CD4-positive, alpha-beta T cell treated with Interleukin-6 for 4 hours (primary cell): ENCODE measurements at regions not wholly inside any gene's neighbourhood (a gene's known extent, or its start where the extent isn't known, plus 50 kb on each side); places are given as distances from the start of the nearest gene placed in this dataset.
"Not testable (repeated sequence)": the region's sequence is repeated elsewhere in the genome, so short reads cannot be mapped to it uniquely, and the experiment has no call there.

Experiments
- DNase-seq: peaks from one replicate; pipeline ENCODE4 v3.0.0-alpha.2; 2020; ENCODE audit warnings: mixed read lengths

DNA sequence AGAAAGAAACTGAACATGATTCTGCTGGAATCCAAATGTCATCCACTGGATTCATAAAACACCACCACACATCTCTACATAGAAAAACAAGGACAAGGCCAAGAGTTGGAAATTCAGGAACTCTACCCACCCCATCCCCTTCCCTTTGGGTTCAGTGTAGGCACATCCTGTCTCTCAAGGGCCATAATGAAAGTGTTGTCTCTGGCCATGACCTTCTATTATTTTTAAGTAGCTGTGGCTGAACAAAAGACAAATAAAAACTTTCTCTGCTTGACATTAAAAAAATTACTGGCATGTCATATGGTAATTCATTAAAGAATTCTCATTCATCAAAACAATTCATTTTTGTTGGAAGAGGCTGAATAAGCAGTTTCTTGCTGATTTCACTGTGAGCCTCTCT, 54.9 kb upstream of the ZBTB18 start:
- DNase-seq, result no peak

DNA sequence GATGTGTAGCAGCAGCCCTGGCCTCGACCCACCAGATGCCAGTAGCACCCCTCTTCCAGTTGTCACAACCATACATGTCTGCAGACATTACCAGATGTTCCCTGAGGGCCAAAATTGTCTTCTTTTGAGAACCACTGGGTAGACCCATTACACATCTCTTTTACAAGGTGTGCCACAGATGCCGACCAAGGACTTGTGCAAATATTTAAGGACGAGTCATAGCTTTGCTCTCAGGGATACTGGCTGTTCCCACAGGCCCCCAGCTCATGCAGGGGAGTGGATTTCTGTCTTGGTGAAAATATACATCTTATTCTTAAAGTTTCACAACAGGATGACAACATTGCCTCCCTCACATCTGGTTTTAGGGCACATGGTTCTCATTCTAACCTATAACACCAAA, 59.4 kb upstream of the ZBTB18 start:
- no peak for DNase-seq

DNA sequence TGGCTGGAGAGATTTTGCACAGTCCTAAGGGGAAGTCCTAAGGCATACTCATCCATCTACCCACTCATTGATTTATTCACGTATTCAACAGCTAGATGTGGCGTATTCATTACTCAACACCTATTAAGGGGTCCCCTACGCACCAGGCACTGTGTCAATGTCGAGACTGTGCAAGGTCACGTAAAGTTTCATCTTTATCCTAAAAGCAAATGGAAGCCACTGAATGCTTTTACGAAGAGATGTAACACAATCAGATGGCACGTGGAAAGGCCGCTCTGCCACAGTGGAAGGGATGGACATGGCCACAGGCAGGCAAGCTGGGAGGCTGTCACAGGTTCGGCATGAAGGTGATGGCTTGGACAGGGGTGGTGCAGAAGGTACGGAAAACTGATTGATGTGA, 66.3 kb upstream of the ZBTB18 start:
- no peak for DNase-seq

DNA sequence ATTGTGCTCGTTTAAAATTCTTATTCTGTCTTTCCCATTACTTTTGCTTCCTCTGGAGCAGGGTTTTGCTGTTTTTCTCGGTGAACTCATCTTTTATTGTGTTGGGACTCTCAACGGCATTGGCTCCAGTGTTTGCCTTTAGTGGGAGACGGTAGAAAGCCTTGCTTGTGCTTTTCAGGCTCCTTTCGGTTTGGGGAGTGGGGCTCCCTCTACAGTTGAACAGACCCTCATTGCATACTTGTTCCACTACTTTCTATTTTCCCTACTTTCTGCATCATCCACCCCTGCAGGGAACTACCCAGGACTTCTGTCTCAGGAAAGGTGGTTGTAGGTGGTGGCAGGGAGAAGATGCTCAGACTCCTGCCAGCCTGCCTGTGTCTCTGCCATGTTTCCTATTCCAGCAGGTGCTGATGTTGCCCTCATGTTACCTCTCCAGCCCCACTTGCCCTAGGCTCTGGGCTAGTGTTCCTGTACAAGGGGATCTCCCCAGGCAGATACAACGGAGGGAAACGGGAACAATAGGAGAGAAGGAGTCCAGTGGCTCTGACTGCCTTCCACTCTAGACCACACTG, 68.5 kb upstream of the ZBTB18 start:
- DNase-seq, result no peak

DNA sequence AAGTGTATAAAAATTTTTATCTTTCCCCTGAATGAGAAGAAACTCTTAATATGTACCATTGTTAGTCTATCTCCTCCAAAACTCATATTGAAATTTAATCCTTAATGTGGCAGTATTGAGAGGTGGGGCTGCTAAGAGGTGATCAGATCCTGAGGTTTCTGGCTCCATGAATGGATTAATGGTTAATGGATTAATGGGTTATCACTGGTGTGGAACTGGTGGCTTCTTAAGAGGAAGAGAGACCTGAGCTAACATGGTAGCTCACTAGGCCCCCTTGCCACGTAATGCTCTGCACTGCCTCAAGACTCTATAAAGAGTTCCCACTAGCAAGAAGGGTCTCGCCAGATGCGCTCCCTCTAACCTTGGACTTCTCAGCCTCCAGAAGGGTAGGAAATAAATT, 70.6 kb upstream of the ZBTB18 start:
- no peak for DNase-seq

DNA sequence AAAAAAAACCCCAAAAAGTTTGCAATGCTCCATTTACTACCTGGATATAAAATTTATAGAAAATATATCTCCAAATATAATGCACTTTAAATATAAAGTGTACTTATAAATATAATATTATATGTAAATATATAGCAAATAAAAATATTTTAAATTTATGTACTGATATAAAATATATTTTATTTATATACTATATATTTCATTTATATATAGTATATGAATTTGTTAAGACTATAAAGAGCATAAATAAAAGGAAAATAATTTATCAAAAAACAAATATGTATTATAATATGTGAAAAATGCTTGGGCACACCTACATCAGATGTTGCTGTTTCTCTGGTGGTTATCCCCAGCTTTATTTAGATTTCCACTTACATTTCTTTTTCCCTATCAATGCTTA, 71.0 kb upstream of the ZBTB18 start:
- DNase-seq, result no peak

DNA sequence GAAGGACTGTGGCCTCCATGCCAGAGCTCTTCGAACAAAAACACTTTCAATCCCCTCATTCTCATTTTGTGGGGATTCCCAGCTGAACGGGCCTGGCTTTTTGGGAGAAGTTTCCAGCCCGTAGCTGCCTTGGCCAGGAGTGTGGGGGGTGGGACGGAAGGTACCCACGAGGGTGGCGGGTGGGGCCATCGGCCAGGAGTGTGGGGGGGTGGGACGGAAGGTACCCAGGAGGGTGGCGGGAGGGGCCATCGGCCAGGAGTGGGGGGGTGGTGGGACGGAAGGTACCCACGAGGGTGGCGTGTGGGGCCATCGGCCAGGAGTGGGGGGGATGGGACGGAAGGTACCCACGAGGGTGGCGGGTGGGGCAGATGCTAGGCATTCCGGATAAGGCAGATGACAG, 71.7 kb upstream of the ZBTB18 start:
- no peak for DNase-seq

DNA sequence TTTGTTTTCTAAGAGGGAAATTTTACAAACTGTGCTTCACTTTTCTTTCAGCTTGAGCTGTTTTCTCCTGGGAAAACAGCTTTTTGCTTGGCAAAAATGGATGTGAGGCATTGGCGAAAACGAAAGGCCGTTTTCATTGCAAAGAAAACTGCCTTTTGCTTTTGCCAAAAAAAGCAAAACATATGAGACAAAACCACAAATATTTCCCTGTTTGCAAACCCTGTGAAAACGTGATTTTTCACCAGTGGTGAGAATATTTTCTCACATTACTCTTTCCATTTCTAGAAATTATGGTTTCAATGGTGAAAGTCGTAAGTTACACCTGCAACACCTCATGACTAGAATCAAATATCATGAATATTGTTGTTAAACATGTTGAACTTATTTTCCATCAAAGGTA, 74.0 kb upstream of the ZBTB18 start:
- no peak for DNase-seq

DNA sequence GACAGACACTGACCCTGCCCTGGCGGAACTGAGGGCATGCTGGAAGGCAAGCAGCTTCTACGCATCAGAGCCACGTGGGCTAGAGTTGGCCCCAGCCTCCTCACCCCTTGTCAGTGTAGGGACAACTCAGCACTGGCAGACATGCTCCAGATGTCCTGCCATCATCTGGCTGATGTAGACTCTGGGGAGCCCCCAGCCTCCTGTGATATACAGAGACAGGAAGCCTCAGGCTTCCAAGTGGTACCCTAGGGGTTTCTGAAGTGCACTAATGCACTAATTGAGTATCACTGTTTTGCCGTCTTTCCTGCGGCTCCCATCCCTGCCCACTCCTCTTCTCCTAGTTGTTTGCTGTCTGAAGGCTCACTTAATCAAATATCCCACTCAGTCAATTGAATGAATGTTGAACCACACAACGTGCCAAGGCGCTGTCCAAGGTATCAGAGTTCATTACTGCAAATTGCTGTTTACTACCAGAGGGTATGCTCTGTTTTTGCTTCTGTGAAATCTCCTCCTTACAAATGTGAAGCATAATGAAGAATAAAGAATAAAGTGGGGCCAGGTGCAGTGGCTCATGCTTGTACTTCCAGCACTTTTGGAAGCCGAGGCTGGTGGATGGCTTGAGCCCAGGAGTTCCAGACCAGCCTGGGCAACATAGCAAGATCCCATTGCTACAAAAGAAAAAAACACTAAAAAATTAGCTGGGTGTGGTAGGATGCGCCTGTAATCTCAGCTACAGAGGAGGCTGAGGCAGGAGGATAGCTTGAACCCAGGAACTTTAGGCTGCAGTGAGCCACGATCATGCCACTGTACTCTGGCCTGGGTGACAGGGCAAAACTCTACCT, 76.4 kb upstream of the ZBTB18 start:
- DNase-seq, result no peak

DNA sequence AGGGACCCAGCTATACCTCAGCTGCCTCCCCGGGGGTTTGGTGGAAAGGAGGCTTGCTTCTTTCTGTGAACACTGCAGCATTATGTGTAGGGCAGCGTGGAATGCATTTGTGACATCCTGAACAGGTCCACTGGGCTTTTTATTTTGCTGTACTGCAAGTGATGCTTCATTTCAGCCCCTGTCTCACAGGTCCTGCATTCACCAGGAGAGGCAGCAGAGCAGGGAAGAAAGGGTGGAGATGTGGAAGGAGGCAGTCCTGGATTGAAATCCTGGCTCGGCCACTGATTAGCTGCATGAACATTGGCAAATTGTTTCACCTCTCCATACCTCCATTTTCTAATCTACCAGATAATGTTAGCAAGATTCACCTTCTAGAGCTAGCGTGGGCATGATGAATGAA, 77.9 kb upstream of the ZBTB18 start:
- no peak for DNase-seq

DNA sequence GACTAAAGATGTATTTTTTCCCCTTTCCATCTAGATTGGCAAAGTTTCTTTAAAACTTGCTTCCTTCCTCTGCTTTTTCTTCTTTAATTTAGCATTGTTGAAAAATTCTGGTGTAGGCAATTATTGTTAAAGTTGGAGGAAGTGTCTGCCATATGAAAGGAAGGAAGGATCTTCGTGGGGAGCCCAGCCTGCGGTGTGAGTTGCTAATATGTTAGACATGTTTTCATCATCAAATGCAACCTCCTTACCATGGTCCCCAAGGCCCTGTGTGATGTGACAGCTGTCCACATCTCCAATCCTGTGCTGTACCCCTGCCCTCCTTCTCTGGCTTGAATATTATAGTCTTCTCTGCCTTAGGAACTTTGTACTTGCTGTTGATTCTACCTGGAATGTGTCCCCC, 81.0 kb upstream of the ZBTB18 start:
- DNase-seq, result no peak

DNA sequence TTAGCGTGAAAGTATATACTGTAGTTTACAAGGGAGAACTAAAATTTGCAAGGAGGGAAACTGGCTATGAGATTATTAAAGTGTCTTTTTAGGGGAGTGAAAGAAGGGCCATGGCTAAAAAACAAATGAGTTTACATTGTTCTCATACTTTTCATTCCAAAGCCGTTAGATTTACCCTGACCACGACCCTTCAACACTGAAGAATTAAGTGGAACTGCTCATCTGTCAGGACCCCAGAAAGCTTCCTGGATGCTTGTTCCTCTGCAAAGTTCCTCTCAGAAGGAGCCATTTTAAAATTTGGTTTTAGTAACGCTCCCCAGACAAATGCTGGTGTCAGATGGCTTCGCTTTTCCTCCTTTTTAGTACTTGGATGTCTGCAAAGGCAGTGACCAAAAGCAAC, 82.7 kb upstream of the ZBTB18 start:
- DNase-seq, result no peak

DNA sequence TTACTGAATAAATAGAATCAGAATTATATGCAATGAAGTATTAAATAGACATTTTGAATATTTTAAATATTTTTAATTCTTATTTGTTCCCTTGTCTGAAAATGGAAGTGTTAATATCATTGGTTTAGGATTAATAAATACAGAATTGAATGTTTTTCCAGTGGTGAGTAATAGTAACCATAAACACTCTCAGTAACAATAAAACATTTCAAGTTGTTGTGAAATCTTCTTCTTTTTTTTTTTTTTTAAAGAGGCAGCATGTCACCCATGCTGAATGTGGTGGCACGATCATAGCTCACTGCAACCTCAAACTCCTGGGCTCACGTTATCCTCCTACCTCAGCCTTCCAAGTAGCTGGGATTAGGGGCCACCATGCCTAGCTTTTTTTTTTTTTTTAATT, 86.2 kb upstream of the ZBTB18 start:
- DNase-seq, result no peak

DNA sequence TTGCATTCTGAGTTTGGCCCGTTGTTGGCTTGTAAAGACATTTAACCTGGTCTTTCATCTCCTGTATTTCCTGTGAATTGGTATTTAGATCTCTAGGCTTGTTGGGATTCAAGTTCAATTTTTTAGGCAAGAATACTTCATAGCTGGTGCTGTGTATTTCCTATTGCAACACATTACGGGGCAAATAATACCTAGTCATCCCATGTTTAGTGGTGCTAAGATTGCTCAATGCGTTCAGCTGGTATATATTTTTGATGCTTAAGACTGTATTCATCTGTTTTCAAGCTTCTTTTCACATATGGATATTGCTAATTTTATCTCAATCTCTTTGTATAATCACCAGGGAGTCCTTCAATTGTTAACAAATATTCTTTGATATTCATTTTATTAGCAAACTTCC, 87.5 kb upstream of the ZBTB18 start:
- DNase-seq, result no peak

DNA sequence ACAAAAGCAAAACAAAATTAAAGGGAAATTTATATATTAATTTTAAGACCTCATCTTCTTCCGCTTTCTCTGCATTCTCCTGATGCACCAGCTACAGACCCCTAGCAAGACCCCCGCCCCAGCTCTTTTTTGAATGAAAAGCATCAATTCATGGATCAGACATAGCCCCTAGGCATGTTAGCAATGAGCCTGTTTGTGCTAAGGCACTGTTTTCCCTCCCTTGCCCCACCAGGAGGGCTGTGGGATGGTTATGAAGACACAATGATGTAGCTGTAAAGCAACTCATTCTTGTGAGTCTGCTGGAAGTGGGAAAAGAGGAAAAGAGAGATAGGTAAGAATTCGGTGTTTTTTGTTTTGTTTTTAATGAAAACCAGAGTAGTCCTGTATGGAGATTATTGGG, 88.5 kb upstream of the ZBTB18 start:
- DNase-seq, result no peak

DNA sequence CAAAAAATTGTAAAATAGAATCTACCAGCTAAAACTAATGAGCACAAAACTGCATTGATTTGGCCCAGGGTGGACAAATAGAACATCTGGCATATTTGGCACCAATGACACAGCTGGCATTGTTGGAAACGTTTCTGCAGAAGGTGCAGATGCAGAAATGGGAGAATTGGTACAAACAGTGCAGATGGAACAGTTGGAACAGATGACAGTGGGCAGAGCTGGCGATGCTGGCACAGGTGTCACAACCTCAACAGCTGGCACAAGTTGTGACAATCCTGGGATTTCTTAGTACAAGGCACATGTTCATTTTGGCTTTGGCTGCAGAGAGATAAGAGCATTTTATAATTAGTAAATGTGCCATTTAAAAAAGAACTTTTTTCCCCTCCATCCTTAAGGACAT, 91.1 kb upstream of the ZBTB18 start:
- DNase-seq, result no peak

DNA sequence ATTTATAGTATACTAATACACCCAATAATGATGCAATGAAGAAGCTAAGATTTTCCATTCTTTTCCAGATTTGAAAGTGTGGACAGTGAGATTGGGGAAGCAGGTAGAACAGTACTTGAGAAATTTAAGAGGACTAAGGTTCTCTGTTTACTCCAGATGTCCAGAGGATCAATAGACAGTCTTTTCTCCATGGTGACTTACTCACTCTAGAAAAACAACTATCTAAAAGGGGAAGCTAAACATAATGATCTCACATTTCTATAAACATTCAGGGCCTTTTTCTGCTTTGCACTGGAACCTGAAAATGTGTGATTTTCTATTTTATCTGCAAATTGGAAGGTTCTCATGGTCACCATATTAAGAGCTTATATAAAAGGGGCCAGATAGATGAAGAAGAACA, 93.9 kb upstream of the ZBTB18 start:
- no peak for DNase-seq

DNA sequence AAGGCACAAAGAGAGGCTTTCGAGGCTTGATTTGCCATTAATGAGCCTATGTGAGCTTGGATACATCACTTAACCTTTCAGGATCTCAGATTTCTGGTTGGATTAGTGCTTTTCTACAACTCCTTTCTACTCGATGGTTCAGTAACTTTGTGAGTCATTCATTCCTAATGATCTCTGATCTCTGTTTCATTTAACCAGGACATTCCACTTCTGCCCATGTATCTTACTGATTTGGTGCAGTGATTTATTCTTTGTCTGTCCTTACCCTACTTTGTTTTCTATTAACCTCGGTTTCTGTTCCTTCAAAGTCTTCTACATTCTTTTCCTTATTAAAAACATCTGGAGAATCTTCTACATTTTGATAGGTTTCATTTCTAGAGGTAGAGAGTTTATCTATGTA, 94.6 kb upstream of the ZBTB18 start:
- no peak for DNase-seq

DNA sequence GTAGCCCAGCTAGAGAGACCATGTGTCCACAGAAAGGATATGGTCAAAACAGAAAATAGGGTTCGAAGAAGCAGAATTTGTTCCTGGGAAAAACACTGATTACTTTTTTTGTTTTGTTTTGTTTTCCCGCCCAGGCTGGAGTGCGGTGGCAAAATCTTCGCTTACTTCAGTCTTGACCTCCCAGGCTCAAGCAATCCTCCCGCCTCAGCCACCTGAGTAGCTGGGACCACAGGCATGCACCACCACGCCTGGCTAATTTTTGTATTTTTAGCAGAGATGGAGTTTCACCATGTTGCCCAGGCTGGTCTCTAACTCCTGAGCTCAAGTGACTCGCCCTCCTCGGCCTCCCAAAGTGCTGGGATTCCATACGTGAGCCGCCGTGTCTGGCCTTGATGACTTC, 99.9 kb upstream of the ZBTB18 start:
- DNase-seq, result not testable (repeated sequence)

DNA sequence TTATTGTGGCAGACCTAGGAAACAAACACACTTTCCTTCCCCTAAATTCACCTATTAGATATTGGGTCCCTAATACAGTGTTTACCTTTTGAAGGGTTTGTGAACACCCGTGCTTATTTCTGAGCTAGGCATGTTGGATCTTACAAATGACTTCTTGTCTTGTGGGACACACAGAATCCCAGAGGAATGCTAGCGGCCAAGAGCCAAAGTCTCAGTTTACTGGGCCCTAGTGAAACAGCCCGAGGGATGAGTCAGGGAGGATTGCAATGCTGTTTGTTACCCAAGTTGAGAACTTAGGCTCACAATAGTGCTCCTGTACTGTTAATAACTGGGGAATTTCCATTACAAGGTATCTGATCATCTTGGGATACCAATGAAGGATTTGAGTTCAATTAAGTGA, 100.1 kb upstream of the AKT3 start:
- DNase-seq, result no peak

DNA sequence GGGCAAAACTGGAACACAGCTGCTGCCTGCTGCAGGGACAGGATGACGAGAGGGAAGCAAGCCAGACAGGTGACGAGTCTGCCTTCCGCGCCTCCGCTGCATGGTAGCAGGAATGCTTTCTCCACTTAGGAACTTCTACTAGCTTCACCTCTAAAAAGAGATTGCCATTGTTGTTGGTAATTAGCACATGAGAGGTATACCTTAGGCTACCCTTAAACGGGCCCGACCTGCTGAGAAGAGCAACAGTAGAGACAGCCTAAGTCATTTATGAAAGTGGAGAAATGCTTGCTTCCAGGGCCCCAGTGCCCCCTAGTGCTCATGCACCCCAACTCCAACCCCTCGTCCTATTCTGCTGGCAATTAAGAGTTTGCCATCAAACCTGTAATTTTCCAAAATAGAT, 96.9 kb upstream of the AKT3 start:
- DNase-seq, result peak; percentile 52

DNA sequence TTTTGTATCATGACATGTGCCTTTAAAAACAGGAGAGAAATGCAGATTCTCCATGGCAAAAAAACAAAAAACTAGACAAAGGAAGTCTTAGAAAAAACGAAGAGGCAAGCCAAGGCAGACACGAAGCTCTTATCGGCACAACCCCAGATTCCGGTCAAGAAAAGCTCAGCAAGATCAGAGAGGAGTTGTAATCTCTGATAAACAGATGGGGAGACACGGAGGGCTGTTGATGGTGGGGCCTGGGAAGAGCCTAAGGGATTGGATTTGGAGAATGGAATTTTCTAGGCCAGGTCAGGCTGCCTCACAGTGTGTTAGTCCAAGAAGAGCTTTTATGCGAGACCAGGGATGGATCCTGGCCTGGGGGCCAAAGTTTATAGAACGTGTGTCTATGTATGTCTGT, 96.2 kb upstream of the AKT3 start:
- DNase-seq, result no peak

DNA sequence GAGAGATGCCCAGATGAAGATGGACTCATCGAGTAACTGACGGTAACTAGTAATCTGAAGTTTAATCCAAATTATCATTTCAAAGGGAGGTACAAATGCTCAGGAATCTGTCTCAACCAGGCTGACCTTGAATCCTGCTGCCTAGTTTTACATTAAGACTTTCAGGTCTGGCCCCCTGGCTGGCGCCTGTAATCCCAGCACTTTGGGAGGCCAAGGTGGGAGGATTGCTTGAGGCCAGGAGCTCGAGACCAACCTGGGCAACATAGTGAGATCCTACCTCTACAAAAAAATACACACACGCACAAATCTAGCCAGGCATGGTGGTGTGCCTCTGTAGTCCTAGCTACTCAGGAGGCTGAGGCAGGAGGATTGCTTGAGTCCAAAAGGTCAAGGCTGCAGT, 95.7 kb upstream of the AKT3 start:
- no peak for DNase-seq

DNA sequence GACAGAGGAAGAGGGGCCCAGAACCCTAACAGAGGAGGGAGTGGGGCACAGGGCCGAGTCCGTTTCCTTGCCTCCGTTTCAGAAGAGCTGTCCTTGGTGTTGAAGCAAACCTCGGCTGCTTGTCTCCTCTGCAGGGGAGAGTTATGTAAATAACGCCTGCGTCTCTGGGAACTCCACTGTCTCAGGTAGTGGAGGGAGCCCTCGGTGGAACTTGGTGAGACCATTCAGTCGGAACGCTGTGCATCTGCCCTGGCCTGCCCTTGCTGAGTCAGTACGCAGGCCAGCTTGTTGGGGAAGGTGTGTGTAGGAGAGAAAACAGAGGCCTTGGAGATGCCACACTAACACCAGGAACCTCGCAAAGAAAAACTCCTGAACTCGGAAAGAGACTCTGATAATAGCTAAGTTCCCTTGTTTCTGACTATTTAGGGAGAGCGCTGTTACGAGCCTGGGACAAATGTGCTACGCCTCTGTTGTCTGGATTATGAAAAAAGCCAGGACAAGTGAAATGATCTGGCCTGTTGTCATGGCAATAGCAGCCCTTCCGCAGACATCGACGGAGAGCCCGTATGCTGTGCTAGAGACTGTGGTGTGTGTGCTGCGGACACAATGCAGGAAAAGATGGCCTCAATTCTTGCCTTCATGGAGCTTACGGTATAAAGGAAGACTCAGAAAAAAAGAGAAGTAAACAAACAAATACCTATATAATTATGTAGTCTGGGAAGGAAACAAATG, 94.6 kb upstream of the AKT3 start:
- DNase-seq, result no peak
